AML-193 (cell line): ENCODE measurements at regions not wholly inside any gene's neighbourhood (a gene's known extent, or its start where the extent isn't known, plus 50 kb on each side); places are given as distances from the start of the nearest gene placed in this dataset.
"Not testable (repeated sequence)": the region's sequence is repeated elsewhere in the genome, so short reads cannot be mapped to it uniquely, and the experiment has no call there.

Experiments
- DNase-seq, 2 experiments: peaks; one replicate each; lab custom pipeline; 2025; lab: John Stamatoyannopoulos, UW

- no peak for DNase-seq
Measured at GRCh38 chr16:5762362-5762761, 664.8 kb upstream of the EEF2KMT start.

- DNase-seq, result no peak
Measured at GRCh38 chr16:5761592-5761991, 664.0 kb upstream of the EEF2KMT start.

- DNase-seq, result no peak
Measured at GRCh38 chr16:5758281-5758680, 660.7 kb upstream of the EEF2KMT start.

GRCh38 chr16:5756969-5757368 lies 659.4 kb upstream of the EEF2KMT start:
- DNase-seq, result no peak

GRCh38 chr16:5753381-5753780 lies 655.8 kb upstream of the EEF2KMT start:
- DNase-seq, result no peak

GRCh38 chr16:5751216-5751615 lies 653.6 kb upstream of the EEF2KMT start:
- DNase-seq, result no peak

- not testable (repeated sequence) for DNase-seq
Measured at GRCh38 chr16:5750439-5750838, 652.8 kb upstream of the EEF2KMT start.

GRCh38 chr16:5738586-5738985 lies 641.0 kb upstream of the EEF2KMT start:
- DNase-seq, result no peak

- no peak for DNase-seq
Measured at GRCh38 chr16:5736209-5736930, 638.8 kb upstream of the EEF2KMT start.

GRCh38 chr16:5735444-5735843 lies 637.8 kb upstream of the EEF2KMT start:
- no peak for DNase-seq

GRCh38 chr16:5730783-5731182 lies 633.2 kb upstream of the EEF2KMT start:
- no peak for DNase-seq

GRCh38 chr16:5722116-5722619 lies 624.6 kb upstream of the EEF2KMT start:
- DNase-seq, result no peak

GRCh38 chr16:5715155-5715554 lies 617.6 kb upstream of the EEF2KMT start:
- no peak for DNase-seq

- DNase-seq, result no peak
Measured at GRCh38 chr16:5709889-5710288, 612.3 kb upstream of the EEF2KMT start.

GRCh38 chr16:5706211-5706610 lies 608.6 kb upstream of the EEF2KMT start:
- DNase-seq, result no peak

GRCh38 chr16:5704271-5704670 lies 606.7 kb upstream of the EEF2KMT start:
- DNase-seq, result no peak

GRCh38 chr16:5693426-5693825 lies 595.8 kb upstream of the EEF2KMT start:
- DNase-seq, result no peak

- DNase-seq, result no peak
Measured at GRCh38 chr16:5681966-5682365, 584.4 kb upstream of the EEF2KMT start.

GRCh38 chr16:5678371-5678770 lies 580.8 kb upstream of the EEF2KMT start:
- no peak for DNase-seq

GRCh38 chr16:5671421-5671820 lies 573.8 kb upstream of the EEF2KMT start:
- DNase-seq, result no peak

- no peak for DNase-seq
Measured at GRCh38 chr16:5670198-5670597, 572.6 kb upstream of the EEF2KMT start.

- DNase-seq, result no peak
Measured at GRCh38 chr16:5668553-5668952, 571.0 kb upstream of the EEF2KMT start.

- no peak for DNase-seq
Measured at GRCh38 chr16:5665834-5666233, 568.2 kb upstream of the EEF2KMT start.

- DNase-seq, result no peak
Measured at GRCh38 chr16:5653789-5654188, 556.2 kb upstream of the EEF2KMT start.
